ENCODE measurements at regions not wholly inside any gene's neighbourhood (a gene's known extent, or its start where the extent isn't known, plus 50 kb on each side); places are given as distances from the start of the nearest gene placed in this dataset.

DNA sequence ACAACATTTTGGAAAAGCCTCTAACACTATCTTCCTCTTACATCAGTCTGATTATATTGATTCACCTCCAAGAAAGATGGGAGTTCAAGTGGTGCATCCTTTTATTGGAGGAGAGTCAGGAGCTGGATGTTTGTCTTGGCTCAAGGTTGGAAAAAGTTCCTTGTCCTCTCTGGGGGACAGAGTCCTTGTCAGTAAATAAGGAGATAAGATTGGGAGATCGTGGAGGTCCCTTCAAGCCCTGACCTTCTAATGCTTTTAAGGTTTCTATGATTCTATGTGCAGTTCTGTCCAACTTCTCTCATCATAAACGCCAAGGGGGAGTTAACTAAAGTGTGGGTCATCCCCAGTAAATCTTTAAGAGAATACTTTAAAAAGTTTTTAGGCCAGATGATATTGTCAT lies 60.9 kb upstream of the CCBE1 start:
- Mint-ChIP-seq H3K27ac (no peak overlapping the region), H3K27me3 (ENCODE audit: low read depth) (peaks cover 26% of the 10 kb centered on the region), H3K36me3 (no peaks in the 10 kb centered on the region), H3K9me3 (no peaks in the 10 kb centered on the region), H3K4me1 (no peaks in the 10 kb centered on the region), H3K4me3 (no peak overlapping the region)
- TF ChIP-seq, protein P1, sequence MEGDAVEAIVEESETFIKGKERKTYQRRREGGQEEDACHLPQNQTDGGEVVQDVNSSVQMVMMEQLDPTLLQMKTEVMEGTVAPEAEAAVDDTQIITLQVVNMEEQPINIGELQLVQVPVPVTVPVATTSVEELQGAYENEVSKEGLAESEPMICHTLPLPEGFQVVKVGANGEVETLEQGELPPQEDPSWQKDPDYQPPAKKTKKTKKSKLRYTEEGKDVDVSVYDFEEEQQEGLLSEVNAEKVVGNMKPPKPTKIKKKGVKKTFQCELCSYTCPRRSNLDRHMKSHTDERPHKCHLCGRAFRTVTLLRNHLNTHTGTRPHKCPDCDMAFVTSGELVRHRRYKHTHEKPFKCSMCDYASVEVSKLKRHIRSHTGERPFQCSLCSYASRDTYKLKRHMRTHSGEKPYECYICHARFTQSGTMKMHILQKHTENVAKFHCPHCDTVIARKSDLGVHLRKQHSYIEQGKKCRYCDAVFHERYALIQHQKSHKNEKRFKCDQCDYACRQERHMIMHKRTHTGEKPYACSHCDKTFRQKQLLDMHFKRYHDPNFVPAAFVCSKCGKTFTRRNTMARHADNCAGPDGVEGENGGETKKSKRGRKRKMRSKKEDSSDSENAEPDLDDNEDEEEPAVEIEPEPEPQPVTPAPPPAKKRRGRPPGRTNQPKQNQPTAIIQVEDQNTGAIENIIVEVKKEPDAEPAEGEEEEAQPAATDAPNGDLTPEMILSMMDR (IDR thresholded peaks at IDR 0.05; ENCODE audit: unreplicated experiment), result no peak
- DNase-seq (ENCODE audit: low spot score in 2 of 2, unreplicated experiment in 2 of 2), result no peak

DNA sequence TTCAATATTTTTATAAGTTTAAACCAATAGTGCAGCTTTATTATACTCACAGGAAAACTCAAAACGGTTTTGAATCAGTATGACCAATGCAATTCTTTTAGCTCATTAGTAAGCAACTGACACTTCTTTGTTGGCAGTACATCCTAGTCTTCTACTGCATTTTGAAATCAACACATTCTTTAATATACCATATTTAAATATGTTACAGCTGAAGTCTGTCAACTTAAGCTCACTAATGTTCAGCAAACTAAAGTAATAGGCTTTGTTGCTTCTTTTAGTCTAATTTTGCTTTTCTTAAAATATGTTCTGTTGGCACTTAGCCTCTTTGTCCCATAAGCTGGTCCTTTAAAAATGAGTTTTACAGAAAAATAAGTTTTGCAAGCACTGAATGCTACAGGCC lies 55.4 kb upstream of the CCBE1 start:
- H3K27me3 Mint-ChIP-seq (ENCODE audit: low read depth), result peaks cover 9% of the 10 kb centered on the region
- no peak for DNase-seq (ENCODE audit: low spot score in 2 of 2, unreplicated experiment in 2 of 2)

DNA sequence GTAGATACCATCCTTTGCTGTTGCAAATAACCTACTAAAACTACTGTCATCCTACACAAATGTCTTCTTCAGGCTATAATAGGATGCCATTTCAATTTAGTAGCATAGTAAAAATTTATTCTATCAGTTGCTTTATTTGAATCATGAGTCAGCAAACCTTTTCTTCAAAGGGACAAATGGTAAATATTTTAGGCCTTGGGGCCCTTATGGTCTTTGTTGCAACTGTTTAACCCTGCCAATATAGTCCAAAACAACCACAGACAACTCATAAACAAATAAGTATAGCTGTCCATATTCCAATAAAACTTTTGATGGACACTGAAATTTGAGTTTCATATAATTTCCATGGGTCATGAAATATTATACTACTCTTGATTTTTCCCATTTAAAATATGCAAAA lies 54.0 kb upstream of the CCBE1 start:
- peaks cover 7% of the 10 kb centered on the region for H3K27me3 Mint-ChIP-seq (ENCODE audit: low read depth)
- H3K4me3 Mint-ChIP-seq, result no peak overlapping the region
- TF ChIP-seq, protein P1 (IDR thresholded peaks at IDR 0.05; ENCODE audit: unreplicated experiment), result no peak
- no peak overlapping the region for H3K27ac Mint-ChIP-seq
- no peaks in the 10 kb centered on the region for H3K36me3 Mint-ChIP-seq
- H3K9me3 Mint-ChIP-seq, result peaks cover 10% of the 10 kb centered on the region
- H3K4me1 Mint-ChIP-seq, result no peaks in the 10 kb centered on the region
- no peak for DNase-seq (ENCODE audit: low spot score in 2 of 2, unreplicated experiment in 2 of 2)

More for the DNA sequence above, 55.4 kb upstream of the CCBE1 start:
- Mint-ChIP-seq H3K27ac (no peak overlapping the region), H3K36me3 (no peaks in the 10 kb centered on the region), H3K4me3 (no peak overlapping the region), H3K4me1 (no peaks in the 10 kb centered on the region), H3K9me3 (peaks cover 4% of the 10 kb centered on the region)
- TF ChIP-seq, protein P1 (IDR thresholded peaks at IDR 0.05; ENCODE audit: unreplicated experiment), result no peak

DNA sequence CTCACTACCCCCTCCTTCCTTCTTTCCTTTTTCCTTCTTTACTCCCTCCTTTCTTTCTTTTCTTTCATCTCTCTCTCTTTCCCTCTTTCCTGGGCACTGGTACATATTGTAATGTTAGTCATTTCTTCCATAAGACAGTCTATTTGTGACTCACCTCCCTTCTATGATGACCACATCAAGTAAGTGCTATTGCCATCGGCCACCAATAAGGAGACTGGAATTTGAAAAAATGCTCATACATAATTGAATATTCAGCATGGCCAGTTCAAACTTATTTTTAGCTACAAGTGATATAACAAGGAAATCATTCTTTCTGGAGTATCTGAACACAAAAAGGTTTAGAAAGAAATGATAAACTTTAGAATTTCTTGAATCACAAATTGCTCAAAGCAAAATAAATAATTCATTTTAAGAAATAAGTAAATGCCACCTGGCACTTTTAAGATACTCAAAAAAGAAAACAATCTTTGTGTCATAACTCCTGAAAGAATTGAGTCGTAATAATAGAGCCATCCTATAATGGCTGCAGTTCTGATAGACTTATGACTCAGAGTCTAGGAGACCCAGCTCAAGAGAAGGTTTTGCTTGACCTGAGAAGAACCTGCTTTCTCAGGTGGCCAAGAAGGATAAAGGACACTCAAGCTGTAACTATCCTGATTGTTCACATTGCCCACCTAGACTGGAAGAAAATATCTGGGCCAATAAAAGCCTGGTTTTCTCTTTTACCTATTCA lies 51.6 kb upstream of the CCBE1 start:
- no peak for DNase-seq (ENCODE audit: low spot score in 2 of 2, unreplicated experiment in 2 of 2)
- Mint-ChIP-seq H3K27me3 (ENCODE audit: low read depth) (peaks cover 4% of the 10 kb centered on the region), H3K27ac (no peak overlapping the region), H3K36me3 (no peaks in the 10 kb centered on the region), H3K4me3 (no peak overlapping the region), H3K4me1 (no peaks in the 10 kb centered on the region), H3K9me3 (peaks cover 10% of the 10 kb centered on the region)
- TF ChIP-seq, protein P1 (IDR thresholded peaks at IDR 0.05; ENCODE audit: unreplicated experiment), result no peak
